ENCODE measurements at regions not wholly inside any gene's neighbourhood (a gene's known extent, or its start where the extent isn't known, plus 50 kb on each side); places are given as distances from the start of the nearest gene placed in this dataset.

DNA sequence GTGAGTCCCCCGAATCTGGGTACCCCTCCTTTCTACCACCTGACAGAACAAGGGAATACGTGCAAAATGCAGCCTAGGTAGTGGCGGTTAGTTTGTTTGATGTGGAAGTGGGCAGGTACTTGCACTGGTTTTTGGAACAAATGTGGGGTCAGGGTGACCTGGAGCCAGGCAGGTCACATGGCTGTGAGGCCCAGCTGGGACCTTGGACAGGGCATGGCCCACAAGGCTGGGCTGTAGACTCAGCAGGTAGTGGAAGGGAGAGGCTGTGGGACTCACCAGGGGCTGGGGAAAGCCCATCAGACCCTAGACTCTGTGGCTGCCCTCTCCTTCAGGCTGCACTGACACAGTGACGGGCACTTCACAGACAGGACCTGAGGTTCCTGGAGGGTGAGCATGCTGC, 159.9 kb upstream of the ADCY1 start:
- Histone ChIP-seq H3K27me3 (ENCODE audit: control insufficient read depth, insufficient read depth, low read length) (peaks cover 11% of the 10 kb centered on the region), H3K27ac (ENCODE audit: low read length) (no peak overlapping the region), H3K4me1 (ENCODE audit: control insufficient read depth, insufficient read depth, low read length) (no peaks in the 10 kb centered on the region), H3K4me3 (ENCODE audit: low read depth in 2 of 2, low read length in 2 of 2) (no peak overlapping the region), H3K9me3 (ENCODE audit: control insufficient read depth, insufficient read depth, low read depth, low read length) (no peaks in the 10 kb centered on the region), H3K36me3 (ENCODE audit: control insufficient read depth, insufficient read depth, low read length) (no peaks in the 10 kb centered on the region)
- ChIA-PET CTCF (no interaction called here), POLR2A (no interaction called here)
- DNase-seq (ENCODE audit: low read depth, low spot score) (no peak), ATAC-seq (no peak)
- in situ Hi-C loops (cut with HindIII; ENCODE audit: low pct_unique_long_range_greater_than_20kb, low sequenced_read_pairs) (no loop called here), intact Hi-C loops (cut with micrococcal nuclease; ENCODE audit: unreplicated experiment) (no loop called here)
- no TSS peak for BruUV-seq (replicated peaks)
- TF ChIP-seq SIN3A (IDR thresholded peaks at IDR 0.05; ENCODE audit: borderline replicate concordance, insufficient read depth, low read depth, low read length) = no peak
- no peak for TF ChIP-seq REST (IDR thresholded peaks at IDR 0.05; ENCODE audit: insufficient read depth in 1 of 2, low read depth in 2 of 2, low read length in 1 of 2)
- no peak for TF ChIP-seq POLR2AphosphoS5 (IDR thresholded peaks at IDR 0.05; ENCODE audit: low read depth, low read length)
- TF ChIP-seq TCF7L2 (IDR thresholded peaks at IDR 0.05; ENCODE audit: low read depth, low read length) = no peak
- TF ChIP-seq, protein P1, sequence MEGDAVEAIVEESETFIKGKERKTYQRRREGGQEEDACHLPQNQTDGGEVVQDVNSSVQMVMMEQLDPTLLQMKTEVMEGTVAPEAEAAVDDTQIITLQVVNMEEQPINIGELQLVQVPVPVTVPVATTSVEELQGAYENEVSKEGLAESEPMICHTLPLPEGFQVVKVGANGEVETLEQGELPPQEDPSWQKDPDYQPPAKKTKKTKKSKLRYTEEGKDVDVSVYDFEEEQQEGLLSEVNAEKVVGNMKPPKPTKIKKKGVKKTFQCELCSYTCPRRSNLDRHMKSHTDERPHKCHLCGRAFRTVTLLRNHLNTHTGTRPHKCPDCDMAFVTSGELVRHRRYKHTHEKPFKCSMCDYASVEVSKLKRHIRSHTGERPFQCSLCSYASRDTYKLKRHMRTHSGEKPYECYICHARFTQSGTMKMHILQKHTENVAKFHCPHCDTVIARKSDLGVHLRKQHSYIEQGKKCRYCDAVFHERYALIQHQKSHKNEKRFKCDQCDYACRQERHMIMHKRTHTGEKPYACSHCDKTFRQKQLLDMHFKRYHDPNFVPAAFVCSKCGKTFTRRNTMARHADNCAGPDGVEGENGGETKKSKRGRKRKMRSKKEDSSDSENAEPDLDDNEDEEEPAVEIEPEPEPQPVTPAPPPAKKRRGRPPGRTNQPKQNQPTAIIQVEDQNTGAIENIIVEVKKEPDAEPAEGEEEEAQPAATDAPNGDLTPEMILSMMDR (IDR thresholded peaks at IDR 0.05) = no peak

DNA sequence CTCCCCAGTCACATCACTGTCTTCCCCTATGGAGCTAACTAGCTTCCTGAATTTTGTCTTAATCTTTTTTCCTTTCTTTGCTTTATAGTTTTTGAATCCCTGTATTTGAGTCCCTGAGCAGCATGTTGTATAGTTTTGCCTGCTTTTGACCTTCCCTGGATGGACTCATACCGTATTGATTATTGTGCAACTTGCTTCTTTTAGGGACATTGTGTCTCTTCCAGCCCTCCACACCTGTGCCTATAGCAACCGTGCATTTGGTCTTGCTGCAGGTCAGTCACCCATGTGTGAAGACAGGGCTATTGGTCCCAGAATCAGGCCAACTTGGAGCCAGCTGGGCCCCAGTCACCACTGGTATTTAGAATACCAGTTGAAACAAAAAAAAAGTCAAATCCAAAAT, 158.9 kb upstream of the ADCY1 start:
- BruUV-seq (replicated peaks) = no TSS peak
- H3K4me3 ChIP-seq (ENCODE audit: low read depth in 2 of 2, low read length in 2 of 2) = no peak overlapping the region
- CTCF ChIA-PET = no interaction called here
- H3K9me3 ChIP-seq (ENCODE audit: control insufficient read depth, insufficient read depth, low read depth, low read length) = no peaks in the 10 kb centered on the region
- DNase-seq (ENCODE audit: low read depth, low spot score) = no peak
- no peak overlapping the region for H3K27ac ChIP-seq (ENCODE audit: low read length)
- peaks cover 11% of the 10 kb centered on the region for H3K27me3 ChIP-seq (ENCODE audit: control insufficient read depth, insufficient read depth, low read length)
- in situ Hi-C loops (cut with HindIII; ENCODE audit: low pct_unique_long_range_greater_than_20kb, low sequenced_read_pairs) (no loop called here), intact Hi-C loops (cut with micrococcal nuclease; ENCODE audit: unreplicated experiment) (no loop called here)
- POLR2A ChIA-PET = interaction anchor here (0.6 kb wide), 1 partner anchor 46 kb away, joined by 3 read pairs; no protein-coding TSS in a partner anchor
- ATAC-seq = no peak
- TF ChIP-seq, protein P1 (IDR thresholded peaks at IDR 0.05) = no peak
- H3K4me1 ChIP-seq (ENCODE audit: control insufficient read depth, insufficient read depth, low read length) = no peaks in the 10 kb centered on the region
- no peaks in the 10 kb centered on the region for H3K36me3 ChIP-seq (ENCODE audit: control insufficient read depth, insufficient read depth, low read length)

DNA sequence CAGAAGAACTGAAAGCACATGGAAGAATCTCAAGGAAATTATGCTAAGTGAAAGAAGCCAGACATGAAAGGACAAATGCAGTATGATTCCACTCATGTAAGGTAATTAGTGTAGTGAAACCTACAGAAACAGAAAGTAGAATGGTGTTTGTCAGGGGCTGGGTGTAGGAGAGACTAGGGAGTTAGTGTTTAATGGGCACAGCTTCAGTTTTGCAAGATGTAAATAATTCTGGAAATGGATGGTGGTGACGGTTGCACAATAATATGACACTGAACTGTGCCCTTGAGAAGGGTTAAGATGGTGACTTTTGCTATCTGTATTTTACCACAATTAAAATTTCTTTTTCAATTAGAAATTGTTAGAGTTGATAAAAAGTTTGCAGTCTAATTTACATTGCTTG, 157.3 kb upstream of the ADCY1 start:
- no peaks in the 10 kb centered on the region for H3K36me3 ChIP-seq (ENCODE audit: control insufficient read depth, insufficient read depth, low read length)
- H3K4me3 ChIP-seq (ENCODE audit: low read depth in 2 of 2, low read length in 2 of 2) = no peak overlapping the region
- in situ Hi-C loops (cut with HindIII; ENCODE audit: low pct_unique_long_range_greater_than_20kb, low sequenced_read_pairs) = no loop called here
- TF ChIP-seq REST (IDR thresholded peaks at IDR 0.05; ENCODE audit: insufficient read depth in 1 of 2, low read depth in 2 of 2, low read length in 1 of 2) = no peak
- no peak for TF ChIP-seq SIN3A (IDR thresholded peaks at IDR 0.05; ENCODE audit: borderline replicate concordance, insufficient read depth, low read depth, low read length)
- TF ChIP-seq POLR2AphosphoS5 (IDR thresholded peaks at IDR 0.05; ENCODE audit: low read depth, low read length) = no peak
- no peak for TF ChIP-seq TCF7L2 (IDR thresholded peaks at IDR 0.05; ENCODE audit: low read depth, low read length)
- TF ChIP-seq, protein P1 (IDR thresholded peaks at IDR 0.05) = no peak
- POLR2A ChIA-PET = no interaction called here
- intact Hi-C loops (cut with micrococcal nuclease; ENCODE audit: unreplicated experiment) = no loop called here
- no peaks in the 10 kb centered on the region for H3K4me1 ChIP-seq (ENCODE audit: control insufficient read depth, insufficient read depth, low read length)
- ATAC-seq (no peak), DNase-seq (ENCODE audit: low read depth, low spot score) (no peak)
- CTCF ChIA-PET = no interaction called here
- no peak overlapping the region for H3K27ac ChIP-seq (ENCODE audit: low read length)
- no TSS peak for BruUV-seq (replicated peaks)
- H3K27me3 ChIP-seq (ENCODE audit: control insufficient read depth, insufficient read depth, low read length) = peaks cover 11% of the 10 kb centered on the region
- H3K9me3 ChIP-seq (ENCODE audit: control insufficient read depth, insufficient read depth, low read depth, low read length) = no peaks in the 10 kb centered on the region
